ENCODE measurements at regions not wholly inside any gene's neighbourhood (a gene's known extent, or its start where the extent isn't known, plus 50 kb on each side); places are given as distances from the start of the nearest gene placed in this dataset.

DNA sequence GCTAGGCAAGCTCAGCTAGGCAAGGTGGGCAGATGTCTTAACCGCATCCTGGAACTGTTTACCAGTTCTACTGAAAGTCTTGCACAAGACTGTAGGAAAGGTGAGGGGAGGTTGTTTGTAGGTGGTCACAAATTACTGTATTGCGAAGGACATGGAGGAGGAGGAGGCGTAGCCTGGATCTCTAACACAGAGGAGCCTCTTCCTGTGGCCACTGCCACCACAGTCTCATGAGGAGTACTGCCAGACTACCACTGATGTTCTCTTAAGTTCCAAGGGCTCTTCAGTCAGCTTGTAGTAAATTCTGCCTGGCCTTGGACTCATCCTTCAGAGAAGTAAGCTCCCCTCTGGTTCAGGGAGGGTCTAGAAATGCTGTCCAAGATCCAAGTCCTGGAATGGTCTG is 258.6 kb downstream of the FAT4 start:
- TF ChIP-seq, protein P1, sequence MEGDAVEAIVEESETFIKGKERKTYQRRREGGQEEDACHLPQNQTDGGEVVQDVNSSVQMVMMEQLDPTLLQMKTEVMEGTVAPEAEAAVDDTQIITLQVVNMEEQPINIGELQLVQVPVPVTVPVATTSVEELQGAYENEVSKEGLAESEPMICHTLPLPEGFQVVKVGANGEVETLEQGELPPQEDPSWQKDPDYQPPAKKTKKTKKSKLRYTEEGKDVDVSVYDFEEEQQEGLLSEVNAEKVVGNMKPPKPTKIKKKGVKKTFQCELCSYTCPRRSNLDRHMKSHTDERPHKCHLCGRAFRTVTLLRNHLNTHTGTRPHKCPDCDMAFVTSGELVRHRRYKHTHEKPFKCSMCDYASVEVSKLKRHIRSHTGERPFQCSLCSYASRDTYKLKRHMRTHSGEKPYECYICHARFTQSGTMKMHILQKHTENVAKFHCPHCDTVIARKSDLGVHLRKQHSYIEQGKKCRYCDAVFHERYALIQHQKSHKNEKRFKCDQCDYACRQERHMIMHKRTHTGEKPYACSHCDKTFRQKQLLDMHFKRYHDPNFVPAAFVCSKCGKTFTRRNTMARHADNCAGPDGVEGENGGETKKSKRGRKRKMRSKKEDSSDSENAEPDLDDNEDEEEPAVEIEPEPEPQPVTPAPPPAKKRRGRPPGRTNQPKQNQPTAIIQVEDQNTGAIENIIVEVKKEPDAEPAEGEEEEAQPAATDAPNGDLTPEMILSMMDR (IDR thresholded peaks at IDR 0.05) = no peak
- TF ChIP-seq POLR2A (IDR thresholded peaks at IDR 0.05) = no peak
